GM19193 (cell line): ENCODE measurements at regions not wholly inside any gene's neighbourhood (a gene's known extent, or its start where the extent isn't known, plus 50 kb on each side); places are given as distances from the start of the nearest gene placed in this dataset.

Source experiments
- POLR2A ChIP-seq: IDR thresholded peaks from 4 replicates; pipeline ENCODE4 v1.6.1; 2011; ENCODE audit not compliant: insufficient read depth, insufficient read length; ENCODE audit errors: extremely low read depth

DNA sequence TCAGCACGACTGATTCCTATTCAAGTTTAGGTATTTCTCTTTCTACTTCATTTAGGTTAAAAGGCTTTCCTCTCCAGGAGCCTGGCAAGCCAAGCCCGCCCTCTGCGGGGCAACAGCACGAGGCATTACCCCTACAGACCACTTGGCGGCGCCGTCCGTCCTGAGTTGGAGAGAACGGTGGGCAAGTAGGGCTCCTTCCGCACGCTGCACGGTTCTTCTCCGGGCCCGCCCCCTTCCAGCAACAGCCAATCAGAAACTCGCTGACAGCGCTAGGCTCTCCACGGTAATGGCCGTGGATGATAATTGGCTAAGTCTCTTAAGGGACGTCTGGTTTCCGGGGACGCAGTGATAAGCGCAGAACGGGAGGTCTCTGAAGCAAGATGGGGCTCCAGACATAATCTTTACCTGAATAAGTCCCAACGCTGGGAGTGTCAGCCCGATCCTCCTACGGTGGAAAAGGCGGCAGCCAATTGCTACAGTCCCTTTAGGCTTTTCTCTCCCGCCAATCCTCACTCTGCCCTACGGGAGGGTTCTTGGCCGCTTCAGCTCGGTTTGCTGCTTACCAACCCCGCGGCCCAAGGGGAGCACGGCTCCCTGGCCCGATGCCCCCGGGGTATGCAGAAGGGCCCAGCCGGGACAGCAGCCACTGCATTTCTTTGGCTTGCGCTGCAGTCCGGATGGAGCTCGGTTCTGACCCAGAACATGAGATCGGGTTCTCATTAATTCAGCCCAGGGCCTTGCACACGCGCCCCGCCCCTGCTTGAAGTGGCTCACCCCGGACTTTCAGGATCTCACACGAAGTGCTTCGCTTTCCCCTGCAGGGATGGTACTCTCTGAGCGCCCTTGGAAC is 206.9 kb upstream of the PKDCC start:
- TF ChIP-seq POLR2A: peak; percentile 70

- TF ChIP-seq POLR2A: no peak
Measured at GRCh38 chr2:41846962-41847361, 200.9 kb upstream of the PKDCC start.

GRCh38 chr2:41847744-41848441 is 199.9 kb upstream of the PKDCC start:
- no peak for TF ChIP-seq POLR2A

DNA sequence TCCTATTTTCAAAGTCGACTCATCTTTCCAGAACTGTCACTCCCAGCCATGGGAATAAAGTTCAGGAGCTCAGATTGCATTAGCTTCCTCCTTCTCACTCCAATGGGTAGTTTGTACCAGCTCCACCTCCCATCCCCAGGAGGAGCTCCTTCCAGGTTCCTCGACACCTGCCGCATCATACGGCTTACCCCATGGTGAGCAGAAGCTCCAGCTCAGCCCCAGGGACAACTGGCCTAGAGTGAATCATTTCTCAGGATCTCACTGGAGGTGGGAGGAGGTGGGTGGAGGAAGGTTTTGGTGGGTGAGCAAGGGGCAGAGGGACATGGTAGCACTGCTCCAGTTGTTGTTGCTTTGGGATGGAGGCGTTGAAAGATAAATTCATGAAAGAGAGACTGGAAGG is 196.3 kb upstream of the PKDCC start:
- TF ChIP-seq POLR2A: no peak

DNA sequence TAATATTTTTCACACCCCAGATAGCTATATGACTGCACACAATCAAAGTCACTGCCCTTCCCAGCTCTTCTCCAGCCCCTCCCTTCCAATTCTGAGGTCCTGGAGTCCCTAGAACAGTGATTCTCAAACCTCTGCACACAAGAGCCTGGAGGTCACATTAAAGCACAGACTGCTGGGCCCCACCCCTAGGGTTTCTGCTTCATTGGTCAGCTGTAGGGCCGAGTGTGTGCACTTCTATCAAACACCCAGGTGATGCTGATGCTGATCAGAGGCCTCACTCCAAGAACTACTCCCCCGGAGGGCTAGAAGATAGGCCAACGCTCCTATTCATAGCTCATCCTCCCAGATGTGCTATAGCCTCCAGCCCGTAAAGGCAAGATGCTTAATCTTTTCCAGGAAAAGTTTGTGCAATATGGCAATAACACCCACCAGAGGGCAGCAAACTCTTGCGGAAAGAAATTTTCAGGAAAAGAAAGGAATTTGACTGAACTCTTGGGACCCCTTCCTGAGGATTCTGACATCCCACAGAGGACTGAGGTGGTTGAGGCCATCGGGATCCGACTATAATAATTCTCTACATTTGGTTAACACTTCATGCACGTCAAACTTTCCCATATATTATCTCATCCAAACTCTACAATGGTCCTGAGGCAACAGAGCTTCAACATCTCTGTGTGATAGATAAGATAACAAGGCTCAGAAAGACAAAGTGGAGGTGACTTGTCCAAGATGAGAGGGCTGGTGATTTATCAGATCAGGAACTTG is 194.2 kb upstream of the PKDCC start:
- TF ChIP-seq POLR2A: no peak

GRCh38 chr2:41854227-41854626 is 193.6 kb upstream of the PKDCC start:
- TF ChIP-seq POLR2A: no peak

DNA sequence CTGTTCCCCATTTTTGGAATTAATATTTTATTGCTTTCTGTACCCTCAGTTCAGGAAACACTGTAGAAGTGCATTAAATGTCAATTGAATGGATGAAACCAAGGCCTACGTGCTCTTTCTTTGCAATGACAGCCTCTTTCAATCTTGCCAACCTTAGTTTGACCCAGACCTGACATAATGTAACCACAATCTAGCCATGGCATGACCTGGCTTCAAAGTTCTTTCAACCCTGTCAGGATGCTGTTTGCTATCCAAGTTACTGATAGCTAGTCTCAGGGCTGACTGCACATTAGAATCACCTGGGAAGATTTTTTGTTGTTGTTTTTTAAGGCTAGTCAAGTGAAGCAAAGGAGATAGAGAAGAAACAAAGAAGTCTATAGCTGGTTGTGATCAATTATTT is 190.9 kb upstream of the PKDCC start:
- no peak for TF ChIP-seq POLR2A

- TF ChIP-seq POLR2A: no peak
Measured at GRCh38 chr2:41859615-41860514, 188.0 kb upstream of the PKDCC start.

DNA sequence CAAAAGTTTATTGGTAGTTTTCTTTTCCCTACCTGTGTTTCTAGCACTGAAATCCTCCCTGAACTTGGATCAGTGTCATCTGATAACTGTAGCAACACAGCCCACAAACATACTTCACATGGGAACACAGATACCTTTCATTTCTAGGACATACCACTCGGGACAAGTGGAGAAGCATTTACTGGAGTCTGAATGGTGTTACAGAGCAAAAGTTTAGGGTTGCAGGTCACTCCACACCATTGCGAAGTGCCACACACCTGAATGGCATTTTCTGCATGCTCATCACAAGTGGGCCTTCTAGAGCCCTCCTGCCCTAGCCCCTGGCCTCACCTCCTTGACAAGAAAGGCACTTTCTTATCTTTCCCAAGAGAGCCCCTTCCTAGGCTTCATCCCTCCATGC is 184.8 kb upstream of the PKDCC start:
- no peak for TF ChIP-seq POLR2A

DNA sequence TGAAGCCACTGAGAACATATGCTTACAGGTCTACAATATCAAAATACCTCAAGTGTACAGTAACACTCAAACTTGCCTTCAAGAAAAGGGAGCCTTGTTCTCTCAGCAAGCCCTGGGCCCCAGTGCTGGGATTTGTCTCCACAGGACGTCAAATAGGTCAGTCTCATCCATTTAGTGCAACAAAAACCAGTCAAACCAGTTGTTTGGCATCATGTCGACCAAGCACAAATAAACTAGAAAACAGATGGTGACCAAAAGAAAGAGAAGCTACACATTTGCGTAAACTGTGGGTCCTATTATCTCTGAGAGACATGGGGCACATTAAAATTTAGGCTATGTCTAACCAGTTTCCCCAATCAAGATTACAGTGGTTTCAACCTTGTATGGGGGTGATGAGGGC is 182.6 kb upstream of the PKDCC start:
- TF ChIP-seq POLR2A: no peak

GRCh38 chr2:41867553-41867952 is 180.3 kb upstream of the PKDCC start:
- no peak for TF ChIP-seq POLR2A

DNA sequence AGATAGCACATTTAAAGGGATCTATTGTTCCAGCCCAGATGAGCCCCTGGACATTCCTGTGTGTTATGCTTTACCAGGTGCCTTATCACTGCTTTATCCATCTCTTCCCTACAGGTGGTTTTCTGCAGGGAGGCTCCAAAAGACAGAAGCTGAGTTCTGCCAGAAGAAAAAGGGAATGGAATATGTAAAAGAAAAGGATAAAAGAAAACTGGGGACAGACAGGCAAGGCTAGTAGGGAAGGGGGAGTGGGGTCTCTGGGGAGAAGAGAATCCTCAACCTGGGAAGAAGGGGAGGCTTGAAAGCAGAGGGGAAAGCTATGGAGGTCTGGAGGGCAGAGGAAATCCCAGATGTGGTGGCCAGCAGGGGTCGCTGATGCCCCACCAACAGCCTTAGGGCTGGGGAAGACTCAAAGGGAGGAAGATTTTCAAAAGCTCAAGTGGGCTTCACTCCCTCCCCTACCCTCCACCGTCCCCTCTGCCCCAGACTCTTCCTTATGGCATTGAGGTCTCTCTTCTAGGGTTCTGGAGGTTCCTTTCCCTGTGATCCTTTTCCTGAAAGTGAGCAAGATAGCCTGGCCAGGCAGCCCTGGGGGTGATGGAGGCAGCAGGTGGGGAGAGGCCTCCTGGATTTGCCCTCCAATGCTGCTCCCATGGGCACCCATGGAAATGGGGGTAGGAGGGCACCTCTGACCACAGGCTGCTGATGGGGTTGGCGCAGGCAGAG is 178.1 kb upstream of the PKDCC start:
- TF ChIP-seq POLR2A: no peak

GRCh38 chr2:41870265-41870585 is 177.6 kb upstream of the PKDCC start:
- no peak for TF ChIP-seq POLR2A

DNA sequence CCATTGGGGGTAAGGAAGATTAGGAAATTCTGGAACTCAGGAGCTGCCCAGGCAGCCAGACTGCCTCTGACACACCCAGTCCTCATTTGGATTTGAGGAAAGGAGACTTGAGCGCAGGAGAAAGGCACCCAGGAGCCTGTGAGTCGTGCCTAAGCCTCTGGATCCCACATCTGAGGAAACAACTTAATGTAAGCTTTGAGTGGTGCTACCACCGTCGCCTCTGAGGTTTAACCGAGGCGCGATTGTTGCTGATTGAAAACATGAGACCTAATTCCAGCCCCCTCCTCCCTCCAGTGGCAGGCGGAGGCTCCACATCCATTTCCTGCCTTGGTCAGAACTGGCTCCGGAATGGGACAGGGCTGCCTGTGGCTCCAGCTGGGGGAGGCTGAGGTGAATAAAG is 176.7 kb upstream of the PKDCC start:
- no peak for TF ChIP-seq POLR2A

- TF ChIP-seq POLR2A: no peak
Measured at GRCh38 chr2:41872646-41873045, 175.2 kb upstream of the PKDCC start.
